GM13977 (cell line): ENCODE measurements at regions not wholly inside any gene's neighbourhood (a gene's known extent, or its start where the extent isn't known, plus 50 kb on each side); places are given as distances from the start of the nearest gene placed in this dataset.

Source experiments
- DNase-seq: peaks from one replicate; pipeline ENCODE4 v3.0.0; 2012; ENCODE audit warnings: low spot score
- CTCF ChIP-seq: IDR thresholded peaks from 2 replicates; pipeline ENCODE4 v1.5.1; 2012; ENCODE audit warnings: mild to moderate bottlenecking, control low read depth; ENCODE audit not compliant: insufficient read depth; ENCODE audit errors: extremely low read depth, missing control alignments
- in situ Hi-C: fragments of 300-500 bp; cut with MboI; formaldehyde crosslinking; loops from one replicate; pipeline ENCODE4 v1.12.0; 2022; ENCODE audit warnings: low sequenced_read_pairs, low pct_unique_long_range_greater_than_20kb, mixed read lengths, inconsistent platforms; ENCODE audit not compliant: unreplicated experiment

GRCh38 chr3:117898722-117899522 is 1135.7 kb downstream of the IGSF11 start:
- peak; percentile 37 for TF ChIP-seq CTCF
- in situ Hi-C loops: no loop called here
- DNase-seq: peak; percentile 7

GRCh38 chr3:117903226-117903625 is 1131.4 kb downstream of the IGSF11 start:
- no peak for TF ChIP-seq CTCF
- in situ Hi-C loops: no loop called here
- no peak for DNase-seq

GRCh38 chr3:117910820-117911521 is 1123.7 kb downstream of the IGSF11 start:
- TF ChIP-seq CTCF: no peak
- DNase-seq: no peak
- in situ Hi-C loops: no loop called here

- TF ChIP-seq CTCF: no peak
- in situ Hi-C loops: no loop called here
- no peak for DNase-seq
Observed at GRCh38 chr3:117912352-117912751, 1122.3 kb downstream of the IGSF11 start.

GRCh38 chr3:117914540-117915100 is 1120.0 kb downstream of the IGSF11 start:
- no peak for TF ChIP-seq CTCF
- in situ Hi-C loops: no loop called here
- no peak for DNase-seq

- no peak for DNase-seq
- in situ Hi-C loops: no loop called here
- no peak for TF ChIP-seq CTCF
Observed at GRCh38 chr3:117916839-117917238, 1117.8 kb downstream of the IGSF11 start.
